Posterior vena cava (tissue), 2 donors: ENCODE measurements at regions not wholly inside any gene's neighbourhood (a gene's known extent, or its start where the extent isn't known, plus 50 kb on each side); places are given as distances from the start of the nearest gene placed in this dataset.

Source experiments
- DNase-seq: peaks from one replicate; pipeline ENCODE4 v3.0.0-alpha.2; 2020; ENCODE audit warnings: low spot score
- intact Hi-C, 2 donors: fragments of 100-400 bp; cut with DNase I; formaldehyde crosslinking; loops; one replicate each; pipeline versions ENCODE4 v1.14.1 to v1.14.2; 2022 to 2023
- donor health status: DM: yes; HTN: yes; CAD: no.
- donor health status: DM: yes; HTN: yes; CAD: no.

DNA sequence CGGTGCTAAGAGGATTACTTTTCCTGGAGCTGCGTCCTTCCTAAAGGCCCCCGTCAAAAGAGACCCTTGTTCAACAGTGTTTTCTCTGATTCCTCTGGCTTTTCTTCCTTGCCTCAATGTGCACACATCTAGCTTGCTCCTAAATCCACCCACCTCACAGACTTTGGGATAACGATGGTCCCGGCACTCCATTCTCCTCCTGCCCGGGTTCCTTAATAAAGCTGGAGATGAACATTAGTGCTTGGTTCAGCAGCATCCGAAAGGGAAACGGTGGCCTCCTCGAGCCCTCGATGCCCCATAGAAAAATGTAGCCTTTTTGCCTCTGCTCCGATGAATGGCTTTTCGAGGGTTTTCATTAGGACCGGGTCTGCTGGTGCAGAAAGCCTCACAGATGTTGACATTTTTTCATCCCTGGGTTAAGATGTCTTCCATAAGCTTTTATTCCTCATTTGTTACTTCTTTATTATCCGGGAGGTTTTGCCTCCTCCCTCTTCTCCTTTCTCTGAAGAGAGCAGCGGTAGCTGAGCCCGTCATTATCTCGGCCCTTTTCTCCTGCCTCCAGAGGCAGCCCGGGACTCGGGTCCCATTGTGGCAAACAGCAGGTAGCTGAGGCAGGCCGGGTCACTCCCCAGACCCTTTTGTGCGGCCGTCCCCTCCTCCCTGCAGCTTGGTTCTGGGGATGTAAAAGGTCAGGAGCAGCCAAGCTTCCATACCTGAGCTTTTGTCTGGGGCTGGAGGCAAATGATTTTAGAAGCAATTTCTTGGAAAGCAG is 64.6 kb downstream of the CPN2 start:
- intact Hi-C loops = no loop called here

GRCh38 chr3:194287374-194287773 is 63.8 kb downstream of the CPN2 start:
- no peak for DNase-seq
- intact Hi-C loops = no loop called here

More for the DNA sequence above, 64.6 kb downstream of the CPN2 start:
- DNase-seq = no peak

- DNase-seq = peak; percentile 23
- intact Hi-C loops = no loop called here
Measured at GRCh38 chr3:194287977-194288706, 63.0 kb downstream of the CPN2 start.
